A549 (cell line): ENCODE measurements at regions not wholly inside any gene's neighbourhood (a gene's known extent, or its start where the extent isn't known, plus 50 kb on each side); places are given as distances from the start of the nearest gene placed in this dataset.

ENCODE experiments used
- ATAC-seq, 2 experiments: fragments of 200-7000 bp in 1 of 2; fragments of >200 bp in 1 of 2; cut with Nextera tagmentation in 1 of 2; cut with Tn5 transposase in 1 of 2; 3 replicates each; pipeline versions ENCODE4 v1.8.0 to v1.9.1; 2018 to 2020; ENCODE audit warnings: mild to moderate bottlenecking in 1 of 2, moderate library complexity in 1 of 2
- CTCF ChIA-PET: fragments of 300-600 bp; sonication (Branson Sonifier 250); formaldehyde crosslinking; extraction: SDS; loops from one replicate; lab custom pipeline; 2021; ENCODE audit warnings: antibody characterized with exemption, inconsistent platforms; lab: Yijun Ruan, JAX
- POLR2A ChIA-PET: fragments of 350-600 bp; formaldehyde crosslinking; extraction: SDS; loops from one replicate; lab custom pipeline; 2021; ENCODE audit warnings: antibody characterized with exemption, inconsistent platforms; lab: Yijun Ruan, JAX
- DNase-seq, 2 experiments: peaks; one replicate each; pipeline versions ENCODE4 v3.0.0 to v3.0.0-alpha.2; 2011 to 2016; ENCODE audit warnings: low read depth in 1 of 2, low spot score in 1 of 2
- FAIRE-seq: peaks from 2 replicates; lab custom pipeline; 2011; peaks lifted over from hg19 to GRCh38; lab: Jason Lieb, UNC
- H3K27ac ChIP-seq, 2 experiments: fragments of >200 bp; sonication (Bioruptor Twin); formaldehyde crosslinking; 3 replicates each; pipeline ENCODE4 v1.5.1; 2016 to 2017
- H3K4me1 ChIP-seq: fragments of >200 bp; sonication (Bioruptor Twin); formaldehyde crosslinking; 3 replicates; pipeline ENCODE4 v1.6.1; 2016
- H3K4me2 ChIP-seq: fragments of >200 bp; sonication (Bioruptor Twin); formaldehyde crosslinking; 3 replicates; pipeline ENCODE4 v1.6.1; 2016
- H3K4me3 ChIP-seq: fragments of >200 bp; sonication (Bioruptor Twin); formaldehyde crosslinking; 3 replicates; pipeline ENCODE4 v1.5.1; 2016
- H3K9me3 ChIP-seq: fragments of >200 bp; sonication (Bioruptor Twin); formaldehyde crosslinking; 3 replicates; pipeline ENCODE4 v1.6.1; 2016
- BHLHE40 ChIP-seq: IDR thresholded peaks from 2 replicates; pipeline ENCODE4 v1.6.1; 2012; ENCODE audit warnings: low read depth, low read length, inconsistent platforms
- CBX2 ChIP-seq: fragments of 200-600 bp; sonication (generic); IDR thresholded peaks from 2 replicates; pipeline ENCODE4 v1.6.1; 2016; ENCODE audit warnings: low read depth, mild to moderate bottlenecking, borderline replicate concordance
- CBX8 ChIP-seq: fragments of 200-600 bp; sonication (generic); IDR thresholded peaks from 2 replicates; pipeline ENCODE4 v1.6.1; 2016
- CEBPB ChIP-seq, 2 experiments: fragments of >200 bp in 1 of 2; sonication (Bioruptor Twin) in 1 of 2; formaldehyde crosslinking in 1 of 2; IDR thresholded peaks; 2 replicates each; pipeline ENCODE4 v1.6.1; 2012 to 2016
- CHD2 ChIP-seq: fragments of 150-350 bp; IDR thresholded peaks from 2 replicates; pipeline ENCODE4 v1.6.1; 2014; ENCODE audit warnings: low read length; ENCODE audit not compliant: partially characterized antibody
- CHD4 ChIP-seq: fragments of 200-600 bp; sonication (generic); IDR thresholded peaks from 2 replicates; pipeline ENCODE4 v1.6.1; 2016; ENCODE audit warnings: antibody characterized with exemption, mild to moderate bottlenecking, borderline replicate concordance
- HES2 ChIP-seq: fragments of >200 bp; sonication (Bioruptor Twin); formaldehyde crosslinking; IDR thresholded peaks from 2 replicates; pipeline ENCODE4 v1.6.1; 2016
- HEYL ChIP-seq: fragments of 250-450 bp; sonication (Bioruptor Pico); IDR thresholded peaks from 2 replicates; pipeline ENCODE4 v1.8.0; 2021; ENCODE audit warnings: mild to moderate bottlenecking, moderate library complexity
- HMGXB4 ChIP-seq: fragments of 250-450 bp; sonication (Bioruptor Pico); IDR thresholded peaks from 2 replicates; pipeline ENCODE4 v1.5.0; 2021; ENCODE audit warnings: mild to moderate bottlenecking, moderate library complexity, borderline replicate concordance
- HOXA7 ChIP-seq: fragments of 250-450 bp; sonication (Bioruptor Pico); IDR thresholded peaks from 2 replicates; pipeline ENCODE4 v1.5.0; 2020; ENCODE audit warnings: mild to moderate bottlenecking, moderate library complexity
- HOXB13 ChIP-seq: fragments of 250-450 bp; sonication (Bioruptor Pico); IDR thresholded peaks from 2 replicates; pipeline ENCODE4 v1.5.0; 2020; ENCODE audit warnings: low read depth, mild to moderate bottlenecking, moderate library complexity
- HOXB5 ChIP-seq: fragments of 250-450 bp; sonication (Bioruptor Pico); IDR thresholded peaks from 2 replicates; pipeline ENCODE4 v1.5.0; 2020; ENCODE audit warnings: mild to moderate bottlenecking, moderate library complexity
- JUN ChIP-seq, 2 experiments: fragments of >200 bp; sonication (Bioruptor Twin); formaldehyde crosslinking; IDR thresholded peaks; 2 replicates in 1 of 2; 3 replicates in 1 of 2; pipeline ENCODE4 v1.6.1; 2016 to 2017
- KDM1A ChIP-seq: fragments of 200-600 bp; sonication (generic); IDR thresholded peaks from 2 replicates; pipeline ENCODE4 v1.6.1; 2016; ENCODE audit warnings: low read depth, mild to moderate bottlenecking
- MAZ ChIP-seq: fragments of 150-350 bp; IDR thresholded peaks from 2 replicates; pipeline ENCODE4 v1.6.1; 2014; ENCODE audit warnings: antibody characterized with exemption, low read depth, low read length, borderline replicate concordance
- NFE2L2 ChIP-seq: fragments of 150-350 bp; conservative IDR thresholded peaks from 2 replicates; pipeline ENCODE4 v1.6.1; 2014; ENCODE audit warnings: low read length
- NPAS2 ChIP-seq: fragments of 250-450 bp; sonication (Bioruptor Pico); IDR thresholded peaks from 2 replicates; pipeline ENCODE4 v1.8.0; 2022; ENCODE audit warnings: mild to moderate bottlenecking, moderate library complexity, borderline replicate concordance
- NR3C1 ChIP-seq: fragments of >200 bp; sonication (Bioruptor Twin); formaldehyde crosslinking; IDR thresholded peaks from 3 replicates; pipeline ENCODE4 v1.6.1; 2017
- POLR2A ChIP-seq: IDR thresholded peaks from 2 replicates; pipeline ENCODE4 v1.6.1; 2012; ENCODE audit warnings: mild to moderate bottlenecking, low read length
- POLR2AphosphoS2 ChIP-seq: conservative IDR thresholded peaks from 2 replicates; pipeline ENCODE4 v1.6.1; 2012; ENCODE audit warnings: low read length, improper control_type of control experiment, inconsistent platforms
- RAD21 ChIP-seq, 2 experiments: fragments of >200 bp in 1 of 2; sonication (Bioruptor Twin) in 1 of 2; formaldehyde crosslinking in 1 of 2; IDR thresholded peaks in 1 of 2; conservative IDR thresholded peaks in 1 of 2; 2 replicates in 1 of 2; 3 replicates in 1 of 2; pipeline ENCODE4 v1.6.1; 2012 to 2018; ENCODE audit warnings: inconsistent platforms in 1 of 2
- RCOR1 ChIP-seq: fragments of 150-350 bp; IDR thresholded peaks from 2 replicates; pipeline ENCODE4 v1.6.1; 2014; ENCODE audit warnings: antibody characterized with exemption, low read length, low read depth
- RFX5 ChIP-seq: fragments of 450-650 bp; IDR thresholded peaks from 2 replicates; pipeline ENCODE4 v1.7.1; 2014; ENCODE audit warnings: antibody characterized with exemption, mild to moderate bottlenecking, moderate library complexity
- SREBF2 ChIP-seq: fragments of 450-650 bp; IDR thresholded peaks from 2 replicates; pipeline ENCODE4 v1.6.1; 2014; ENCODE audit warnings: mild to moderate bottlenecking, moderate library complexity
- TP53 ChIP-seq: fragments of 250-450 bp; sonication (Bioruptor Pico); IDR thresholded peaks from 2 replicates; pipeline ENCODE4 v1.5.0; 2021; ENCODE audit warnings: mild to moderate bottlenecking, moderate library complexity
- ZC3H11A ChIP-seq: fragments of 450-650 bp; IDR thresholded peaks from 2 replicates; pipeline ENCODE4 v1.6.1; 2014; ENCODE audit warnings: antibody characterized with exemption, mild to moderate bottlenecking
- ZFP36 ChIP-seq: fragments of 450-650 bp; IDR thresholded peaks from 2 replicates; pipeline ENCODE4 v1.6.1; 2014; ENCODE audit warnings: borderline replicate concordance; ENCODE audit not compliant: partially characterized antibody
- ZSCAN20 ChIP-seq: fragments of 250-450 bp; sonication (Bioruptor Pico); IDR thresholded peaks from 2 replicates; pipeline ENCODE4 v1.8.0; 2022; ENCODE audit warnings: mild to moderate bottlenecking, moderate library complexity
- WGBS: methylation state at CpG from one replicate; pipeline ENCODE4 v1.1.6; 2017; ENCODE audit errors: missing lambda C conversion rate; 5-methylcytosine and 5-hydroxymethylcytosine counted together
- TF ChIP-seq, protein P1 (sequence below): fragments of >200 bp; sonication (Bioruptor Twin); formaldehyde crosslinking; IDR thresholded peaks from 3 replicates; pipeline ENCODE4 v1.6.1; 2016

GRCh38 chr17:56021681-56022190 is 131.5 kb upstream of the ANKFN1 start:
- ATAC-seq: no peak
- WGBS: 25% methylated on average over 6 of the region's 6 CpGs
- no peaks in the 10 kb centered on the region for H3K4me1 ChIP-seq
- H3K27ac ChIP-seq: no peak overlapping the region
- no peak for DNase-seq
- no peak overlapping the region for H3K4me3 ChIP-seq
- H3K4me2 ChIP-seq: no peak overlapping the region
- TF ChIP-seq CBX8 (no peak), CBX2 (no peak), HES2 (no peak), RAD21 (conservative IDR thresholded peaks at IDR 0.05 in 1 of 2, IDR thresholded peaks at IDR 0.05 in 1 of 2) (no peak), NFE2L2 (no peak), CHD4 (no peak), POLR2AphosphoS2 (no peak), HOXB13 (no peak), RFX5 (no peak), POLR2A (no peak), CHD2 (no peak), MAZ (no peak)
- TF ChIP-seq, protein P1, sequence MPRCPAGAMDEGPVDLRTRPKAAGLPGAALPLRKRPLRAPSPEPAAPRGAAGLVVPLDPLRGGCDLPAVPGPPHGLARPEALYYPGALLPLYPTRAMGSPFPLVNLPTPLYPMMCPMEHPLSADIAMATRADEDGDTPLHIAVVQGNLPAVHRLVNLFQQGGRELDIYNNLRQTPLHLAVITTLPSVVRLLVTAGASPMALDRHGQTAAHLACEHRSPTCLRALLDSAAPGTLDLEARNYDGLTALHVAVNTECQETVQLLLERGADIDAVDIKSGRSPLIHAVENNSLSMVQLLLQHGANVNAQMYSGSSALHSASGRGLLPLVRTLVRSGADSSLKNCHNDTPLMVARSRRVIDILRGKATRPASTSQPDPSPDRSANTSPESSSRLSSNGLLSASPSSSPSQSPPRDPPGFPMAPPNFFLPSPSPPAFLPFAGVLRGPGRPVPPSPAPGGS: no peak
- no peak for FAIRE-seq
- CTCF ChIA-PET: interaction anchor here (1.0 to 1.6 kb wide), 2 partner anchors 9 to 298 kb away, joined by 3 to 4 read pairs; no protein-coding TSS in a partner anchor
- H3K9me3 ChIP-seq: no peaks in the 10 kb centered on the region
- POLR2A ChIA-PET: no interaction called here

DNA sequence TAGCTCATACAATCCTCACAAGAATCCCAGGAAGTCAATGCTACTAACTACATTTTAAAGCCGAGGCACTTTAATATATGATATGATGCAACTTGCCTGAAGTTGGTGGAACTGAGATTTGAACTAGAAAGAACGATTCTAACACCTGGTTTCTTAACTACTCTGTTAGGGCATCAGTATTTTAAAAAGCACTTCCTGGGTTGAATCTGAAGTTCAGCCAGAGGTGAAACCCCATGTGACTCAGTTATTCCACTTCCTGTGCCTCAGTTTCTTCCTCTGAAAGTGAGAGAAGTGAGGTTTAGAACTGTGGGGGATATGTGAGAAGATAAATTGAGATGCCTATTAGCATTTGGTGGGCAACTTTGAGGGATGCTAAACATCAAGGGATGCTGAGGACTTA is 129.4 kb upstream of the ANKFN1 start:
- ChIA-PET CTCF (no interaction called here), POLR2A (no interaction called here)
- Histone ChIP-seq H3K4me2 (no peak overlapping the region), H3K9me3 (no peaks in the 10 kb centered on the region), H3K27ac (no peak overlapping the region), H3K4me3 (no peak overlapping the region), H3K4me1 (no peaks in the 10 kb centered on the region)
- no peak for FAIRE-seq
- no peak for ATAC-seq
- TF ChIP-seq HEYL: no peak
- DNase-seq: no peak
- WGBS: under 1% methylated on average over 2 of the region's 2 CpGs

- no peaks in the 10 kb centered on the region for H3K9me3 ChIP-seq
- no peak overlapping the region for H3K4me2 ChIP-seq
- no peak overlapping the region for H3K27ac ChIP-seq
- POLR2A ChIA-PET: no interaction called here
- no peak overlapping the region for H3K4me3 ChIP-seq
- CTCF ChIA-PET: no interaction called here
- WGBS: 30% methylated on average over 2 of the region's 2 CpGs
- FAIRE-seq (no peak), DNase-seq (no peak), ATAC-seq (no peak)
- H3K4me1 ChIP-seq: no peaks in the 10 kb centered on the region
- no peak for TF ChIP-seq BHLHE40
- no peak for TF ChIP-seq RCOR1
- TF ChIP-seq CBX2: no peak
- TF ChIP-seq CEBPB (IDR thresholded peaks at IDR 0.05): no peak
- TF ChIP-seq HOXA7 (CRISPR knock-in tag): no peak
- TF ChIP-seq TP53: no peak
- no peak for TF ChIP-seq RFX5
Measured at GRCh38 chr17:56026915-56027314, 126.4 kb upstream of the ANKFN1 start.

DNA sequence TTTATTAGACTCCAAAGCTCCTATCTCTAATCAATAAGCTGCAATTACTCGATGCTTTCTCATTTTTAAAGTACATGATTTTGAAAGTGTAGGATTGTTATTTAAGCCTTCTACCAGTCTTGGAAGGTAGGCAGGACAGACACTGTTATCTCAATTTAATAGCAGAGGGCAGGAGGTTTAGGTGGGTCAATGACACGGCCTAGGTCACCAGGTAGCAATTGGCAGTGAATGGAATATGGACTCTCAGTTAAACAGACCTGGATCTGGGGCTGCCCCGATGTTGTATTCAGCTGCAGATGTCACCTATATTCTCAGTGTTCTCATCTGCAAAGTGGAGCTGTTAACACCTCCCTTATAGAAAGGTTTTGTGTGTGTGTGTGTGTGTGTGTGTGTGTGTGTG is 124.4 kb upstream of the ANKFN1 start:
- Histone ChIP-seq H3K27ac (no peak overlapping the region), H3K4me2 (no peak overlapping the region), H3K4me3 (no peak overlapping the region), H3K9me3 (no peaks in the 10 kb centered on the region), H3K4me1 (no peaks in the 10 kb centered on the region)
- CTCF ChIA-PET: no interaction called here
- ATAC-seq (no peak), DNase-seq (no peak), FAIRE-seq (no peak)
- WGBS: 2% methylated on average over 3 of the region's 3 CpGs
- POLR2A ChIA-PET: no interaction called here
- TF ChIP-seq JUN (IDR thresholded peaks at IDR 0.05) (no peak), HOXB5 (CRISPR knock-in tag) (no peak), HMGXB4 (CRISPR knock-in tag) (no peak), ZC3H11A (no peak), ZFP36 (no peak), NPAS2 (CRISPR knock-in tag) (no peak), ZSCAN20 (CRISPR knock-in tag) (no peak), SREBF2 (no peak), POLR2A (no peak), NR3C1 (no peak), KDM1A (no peak)
- TF ChIP-seq, protein P1: no peak
